ENCODE measurements at regions not wholly inside any gene's neighbourhood (a gene's known extent, or its start where the extent isn't known, plus 50 kb on each side); places are given as distances from the start of the nearest gene placed in this dataset.

- TF ChIP-seq NR2F2 (IDR thresholded peaks at IDR 0.05) (no peak), CTCF (IDR thresholded peaks at IDR 0.05; ENCODE audit: low read depth, low read length, missing input control) (no peak), YY1 (IDR thresholded peaks at IDR 0.05) (no peak), JUND (IDR thresholded peaks at IDR 0.05) (no peak), RAD21 (IDR thresholded peaks at IDR 0.05) (no peak)
- TF ChIP-seq, protein P1, sequence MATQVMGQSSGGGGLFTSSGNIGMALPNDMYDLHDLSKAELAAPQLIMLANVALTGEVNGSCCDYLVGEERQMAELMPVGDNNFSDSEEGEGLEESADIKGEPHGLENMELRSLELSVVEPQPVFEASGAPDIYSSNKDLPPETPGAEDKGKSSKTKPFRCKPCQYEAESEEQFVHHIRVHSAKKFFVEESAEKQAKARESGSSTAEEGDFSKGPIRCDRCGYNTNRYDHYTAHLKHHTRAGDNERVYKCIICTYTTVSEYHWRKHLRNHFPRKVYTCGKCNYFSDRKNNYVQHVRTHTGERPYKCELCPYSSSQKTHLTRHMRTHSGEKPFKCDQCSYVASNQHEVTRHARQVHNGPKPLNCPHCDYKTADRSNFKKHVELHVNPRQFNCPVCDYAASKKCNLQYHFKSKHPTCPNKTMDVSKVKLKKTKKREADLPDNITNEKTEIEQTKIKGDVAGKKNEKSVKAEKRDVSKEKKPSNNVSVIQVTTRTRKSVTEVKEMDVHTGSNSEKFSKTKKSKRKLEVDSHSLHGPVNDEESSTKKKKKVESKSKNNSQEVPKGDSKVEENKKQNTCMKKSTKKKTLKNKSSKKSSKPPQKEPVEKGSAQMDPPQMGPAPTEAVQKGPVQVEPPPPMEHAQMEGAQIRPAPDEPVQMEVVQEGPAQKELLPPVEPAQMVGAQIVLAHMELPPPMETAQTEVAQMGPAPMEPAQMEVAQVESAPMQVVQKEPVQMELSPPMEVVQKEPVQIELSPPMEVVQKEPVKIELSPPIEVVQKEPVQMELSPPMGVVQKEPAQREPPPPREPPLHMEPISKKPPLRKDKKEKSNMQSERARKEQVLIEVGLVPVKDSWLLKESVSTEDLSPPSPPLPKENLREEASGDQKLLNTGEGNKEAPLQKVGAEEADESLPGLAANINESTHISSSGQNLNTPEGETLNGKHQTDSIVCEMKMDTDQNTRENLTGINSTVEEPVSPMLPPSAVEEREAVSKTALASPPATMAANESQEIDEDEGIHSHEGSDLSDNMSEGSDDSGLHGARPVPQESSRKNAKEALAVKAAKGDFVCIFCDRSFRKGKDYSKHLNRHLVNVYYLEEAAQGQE (IDR thresholded peaks at IDR 0.05) = no peak
- TF ChIP-seq, protein P2, sequence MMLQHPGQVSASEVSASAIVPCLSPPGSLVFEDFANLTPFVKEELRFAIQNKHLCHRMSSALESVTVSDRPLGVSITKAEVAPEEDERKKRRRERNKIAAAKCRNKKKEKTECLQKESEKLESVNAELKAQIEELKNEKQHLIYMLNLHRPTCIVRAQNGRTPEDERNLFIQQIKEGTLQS (IDR thresholded peaks at IDR 0.05) = no peak
- TF ChIP-seq, protein P3, sequence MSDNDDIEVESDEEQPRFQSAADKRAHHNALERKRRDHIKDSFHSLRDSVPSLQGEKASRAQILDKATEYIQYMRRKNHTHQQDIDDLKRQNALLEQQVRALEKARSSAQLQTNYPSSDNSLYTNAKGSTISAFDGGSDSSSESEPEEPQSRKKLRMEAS (IDR thresholded peaks at IDR 0.05) = no peak
These were observed 192.8 kb upstream of the GDF10 start for GRCh38 chr10:47107007-47107747.

All from liver (tissue), 3 donors.